GM12872 (cell line): ENCODE measurements at regions not wholly inside any gene's neighbourhood (a gene's known extent, or its start where the extent isn't known, plus 50 kb on each side); places are given as distances from the start of the nearest gene placed in this dataset.

Source experiments
- TF ChIP-seq, protein P1 (sequence below): IDR thresholded peaks from 3 replicates; pipeline ENCODE4 v1.5.1; 2011; ENCODE audit warnings: low read depth, mild to moderate bottlenecking, low read length, moderate library complexity; ENCODE audit not compliant: insufficient read depth

GRCh38 chr10:75294031-75294437, 58.3 kb upstream of the COMTD1 start:
- TF ChIP-seq, protein P1, sequence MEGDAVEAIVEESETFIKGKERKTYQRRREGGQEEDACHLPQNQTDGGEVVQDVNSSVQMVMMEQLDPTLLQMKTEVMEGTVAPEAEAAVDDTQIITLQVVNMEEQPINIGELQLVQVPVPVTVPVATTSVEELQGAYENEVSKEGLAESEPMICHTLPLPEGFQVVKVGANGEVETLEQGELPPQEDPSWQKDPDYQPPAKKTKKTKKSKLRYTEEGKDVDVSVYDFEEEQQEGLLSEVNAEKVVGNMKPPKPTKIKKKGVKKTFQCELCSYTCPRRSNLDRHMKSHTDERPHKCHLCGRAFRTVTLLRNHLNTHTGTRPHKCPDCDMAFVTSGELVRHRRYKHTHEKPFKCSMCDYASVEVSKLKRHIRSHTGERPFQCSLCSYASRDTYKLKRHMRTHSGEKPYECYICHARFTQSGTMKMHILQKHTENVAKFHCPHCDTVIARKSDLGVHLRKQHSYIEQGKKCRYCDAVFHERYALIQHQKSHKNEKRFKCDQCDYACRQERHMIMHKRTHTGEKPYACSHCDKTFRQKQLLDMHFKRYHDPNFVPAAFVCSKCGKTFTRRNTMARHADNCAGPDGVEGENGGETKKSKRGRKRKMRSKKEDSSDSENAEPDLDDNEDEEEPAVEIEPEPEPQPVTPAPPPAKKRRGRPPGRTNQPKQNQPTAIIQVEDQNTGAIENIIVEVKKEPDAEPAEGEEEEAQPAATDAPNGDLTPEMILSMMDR = no peak

GRCh38 chr10:75293446-75293820, 57.7 kb upstream of the COMTD1 start:
- TF ChIP-seq, protein P1 = no peak

DNA sequence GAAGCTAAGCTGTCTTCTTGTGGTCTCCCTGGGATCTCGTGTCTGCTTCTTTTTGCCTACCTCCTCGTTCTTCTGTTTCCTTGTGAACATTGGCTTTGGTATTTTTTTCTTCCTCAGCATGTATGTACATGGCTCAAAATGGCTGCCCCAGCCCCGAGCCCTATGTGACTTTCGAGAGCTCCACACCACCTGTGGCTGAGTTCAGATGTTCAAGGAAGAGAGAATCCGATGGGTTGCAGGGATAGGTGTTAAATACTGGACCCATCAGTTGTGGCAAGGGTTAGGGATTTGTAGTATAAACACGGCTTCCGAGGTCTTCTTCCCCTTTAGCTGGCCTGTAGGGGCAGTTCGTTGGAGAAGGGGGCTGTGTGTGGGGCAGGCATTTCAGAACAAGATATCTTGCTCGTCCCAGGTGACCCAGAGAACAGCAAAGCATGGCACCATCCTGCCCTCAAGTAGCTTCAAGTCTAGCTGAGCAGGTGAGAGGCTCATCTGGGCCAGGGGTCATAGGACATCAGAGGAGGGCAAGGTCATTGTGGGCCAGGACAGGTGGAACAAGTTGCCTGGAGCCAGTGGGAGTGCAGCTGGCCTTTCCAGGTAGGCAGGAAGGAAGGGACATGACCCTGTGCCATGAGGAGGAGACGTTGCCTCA, 57.2 kb upstream of the COMTD1 start:
- TF ChIP-seq, protein P1 = no peak

DNA sequence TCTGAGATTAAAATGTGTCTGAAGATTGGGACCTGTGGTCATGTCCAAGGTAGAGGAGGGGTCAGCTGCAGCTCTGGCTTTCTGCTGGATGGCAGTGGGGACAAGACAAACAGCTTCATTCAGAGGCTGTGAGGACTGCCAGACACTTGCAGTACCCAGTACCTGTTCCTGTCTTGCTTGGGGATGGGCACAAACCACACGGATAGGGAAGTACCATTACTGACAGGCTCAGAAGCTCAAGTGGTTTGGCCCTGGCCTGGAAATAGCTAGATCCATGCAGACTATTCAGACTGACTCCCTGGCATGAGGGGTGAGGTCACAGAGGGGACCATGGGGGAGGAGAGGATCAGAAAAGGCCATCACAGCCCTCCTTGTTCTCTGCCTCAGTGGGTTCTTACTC, 56.0 kb upstream of the COMTD1 start:
- TF ChIP-seq, protein P1 = no peak

DNA sequence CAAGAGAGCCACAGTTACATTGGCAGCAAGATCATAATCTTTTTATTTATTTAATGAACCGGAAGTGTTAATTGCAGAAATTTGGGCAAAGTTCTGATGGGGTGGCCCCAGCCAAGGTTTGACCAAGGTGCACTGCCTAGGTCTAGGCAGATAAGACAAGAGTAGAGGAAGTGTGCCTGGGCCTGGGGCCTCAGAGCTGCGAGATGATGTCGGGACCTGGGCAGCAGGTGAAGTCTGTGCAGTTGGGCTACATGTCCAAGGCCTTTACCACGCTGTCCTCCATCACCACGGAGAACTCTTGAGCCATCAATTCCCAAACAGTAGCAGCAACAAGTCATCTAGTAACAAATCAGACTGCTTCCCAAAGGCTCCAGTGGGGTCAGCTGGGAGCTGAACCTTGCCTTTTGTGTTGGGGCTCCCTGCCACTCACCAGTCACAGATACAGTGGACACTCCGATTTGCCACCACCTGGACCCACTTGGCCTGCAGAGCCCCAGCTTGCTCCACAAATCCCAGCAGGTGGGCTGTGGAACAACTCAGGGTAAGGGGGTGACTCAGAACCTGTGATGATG, 52.5 kb upstream of the COMTD1 start:
- TF ChIP-seq, protein P1 = no peak

GRCh38 chr10:75287697-75288096, 51.9 kb upstream of the COMTD1 start:
- TF ChIP-seq, protein P1 = no peak

- TF ChIP-seq, protein P1 = no peak
Observed at GRCh38 chr10:75286901-75287300, 51.1 kb upstream of the COMTD1 start.
